ENCODE measurements at regions not wholly inside any gene's neighbourhood (a gene's known extent, or its start where the extent isn't known, plus 50 kb on each side); places are given as distances from the start of the nearest gene placed in this dataset.

GRCh38 chr9:90140131-90140818, 502.3 kb downstream of the DIRAS2 start:
- TF ChIP-seq GATA3 (IDR thresholded peaks at IDR 0.05; ENCODE audit: low read depth, low read length) (no peak), GATA2 (IDR thresholded peaks at IDR 0.05; ENCODE audit: low read depth, low read length) (no peak)

All from SH-SY5Y (cell line).